ENCODE measurements at regions not wholly inside any gene's neighbourhood (a gene's known extent, or its start where the extent isn't known, plus 50 kb on each side); places are given as distances from the start of the nearest gene placed in this dataset.

- Mint-ChIP-seq H3K27ac (no peak overlapping the region), H3K4me1 (no peaks in the 10 kb centered on the region), H3K27me3 (ENCODE audit: low read depth in 3 of 3) (no peaks in the 10 kb centered on the region), H3K9me3 (peaks cover 7 to 22% (median 11%) of the 10 kb centered on the region in 7 donors), H3K4me3 (no peak overlapping the region), H3K36me3 (no peaks in the 10 kb centered on the region)
- intact Hi-C loops (cut with micrococcal nuclease) = no loop called here
- Histone ChIP-seq H3K9me3 (replicated peaks in 1 of 2; ENCODE audit: control insufficient read depth in 1 of 2, insufficient read depth in 1 of 2, low read length in 2 of 2) (peaks cover 3 to 8% of the 10 kb centered on the region in 2 donors), H3K9ac (ENCODE audit: insufficient read depth, low read length, poor library complexity, severe bottlenecking) (no peak overlapping the region), H3K79me2 (ENCODE audit: insufficient read depth, low read length) (no peaks in the 10 kb centered on the region), H3K27ac (ENCODE audit: low read depth in 1 of 2, low read length in 2 of 2) (no peak overlapping the region), H3K4me1 (ENCODE audit: control insufficient read depth in 1 of 2, insufficient read depth in 2 of 2, low read length in 2 of 2) (no peaks in the 10 kb centered on the region), H3K27me3 (ENCODE audit: control insufficient read depth in 2 of 2, insufficient read depth in 2 of 2, low read length in 2 of 2) (no peaks in the 10 kb centered on the region), H3K4me2 (replicated peaks; ENCODE audit: extremely low read depth, low read length, poor library complexity, severe bottlenecking) (no peak overlapping the region), H3K36me3 (replicated peaks in 1 of 2; ENCODE audit: control insufficient read depth in 1 of 2, insufficient read depth in 2 of 2, low read length in 2 of 2) (no peaks in the 10 kb centered on the region), H2AFZ (ENCODE audit: insufficient read depth, low read depth, low read length, poor library complexity, severe bottlenecking) (no peak overlapping the region), H3K4me3 (replicated peaks in 1 of 3; ENCODE audit: low read depth in 2 of 3, low read length in 3 of 3) (no peak overlapping the region), H4K20me1 (ENCODE audit: insufficient read depth, low read length) (no peaks in the 10 kb centered on the region)
- no peak for TF ChIP-seq CTCF (IDR thresholded peaks at IDR 0.05)
- DNase-seq = no peak
- WGBS (ENCODE audit: insufficient coverage) = no CpG with 5 or more reads among the region's 4 CpGs
Measured at GRCh38 chr13:72545030-72545719, 182.3 kb downstream of the MZT1 start.

GRCh38 chr13:72544042-72544441 is 183.4 kb downstream of the MZT1 start:
- H4K20me1 ChIP-seq (ENCODE audit: insufficient read depth, low read length) = no peaks in the 10 kb centered on the region
- no peaks in the 10 kb centered on the region for H3K4me1 ChIP-seq (ENCODE audit: control insufficient read depth in 1 of 2, insufficient read depth in 2 of 2, low read length in 2 of 2)
- TF ChIP-seq CTCF (IDR thresholded peaks at IDR 0.05) = no peak
- no peaks in the 10 kb centered on the region for H3K27me3 ChIP-seq (ENCODE audit: control insufficient read depth in 2 of 2, insufficient read depth in 2 of 2, low read length in 2 of 2)
- no peaks in the 10 kb centered on the region for H3K36me3 ChIP-seq (replicated peaks in 1 of 2; ENCODE audit: control insufficient read depth in 1 of 2, insufficient read depth in 2 of 2, low read length in 2 of 2)
- no peak overlapping the region for H3K4me2 ChIP-seq (replicated peaks; ENCODE audit: extremely low read depth, low read length, poor library complexity, severe bottlenecking)
- H3K79me2 ChIP-seq (ENCODE audit: insufficient read depth, low read length) = no peaks in the 10 kb centered on the region
- Mint-ChIP-seq H3K27ac (no peak overlapping the region), H3K36me3 (no peaks in the 10 kb centered on the region), H3K4me1 (no peaks in the 10 kb centered on the region), H3K9me3 (peaks cover 7 to 22% (median 11%) of the 10 kb centered on the region in 7 donors), H3K27me3 (ENCODE audit: low read depth in 3 of 3) (no peaks in the 10 kb centered on the region), H3K4me3 (no peak overlapping the region)
- no peak overlapping the region for H3K4me3 ChIP-seq (replicated peaks in 1 of 3; ENCODE audit: low read depth in 2 of 3, low read length in 3 of 3)
- no peak overlapping the region for H2AFZ ChIP-seq (ENCODE audit: insufficient read depth, low read depth, low read length, poor library complexity, severe bottlenecking)
- no peak for DNase-seq
- H3K27ac ChIP-seq (ENCODE audit: low read depth in 1 of 2, low read length in 2 of 2) = no peak overlapping the region
- no CpG with 5 or more reads among the region's 2 CpGs for WGBS (ENCODE audit: insufficient coverage)
- no peak overlapping the region for H3K9ac ChIP-seq (ENCODE audit: insufficient read depth, low read length, poor library complexity, severe bottlenecking)
- intact Hi-C loops (cut with micrococcal nuclease) = no loop called here
- peaks cover 3 to 8% of the 10 kb centered on the region in 2 donors for H3K9me3 ChIP-seq (replicated peaks in 1 of 2; ENCODE audit: control insufficient read depth in 1 of 2, insufficient read depth in 1 of 2, low read length in 2 of 2)

Measured in CD14-positive monocyte (primary cell).